ENCODE measurements at regions not wholly inside any gene's neighbourhood (a gene's known extent, or its start where the extent isn't known, plus 50 kb on each side); places are given as distances from the start of the nearest gene placed in this dataset.

DNA sequence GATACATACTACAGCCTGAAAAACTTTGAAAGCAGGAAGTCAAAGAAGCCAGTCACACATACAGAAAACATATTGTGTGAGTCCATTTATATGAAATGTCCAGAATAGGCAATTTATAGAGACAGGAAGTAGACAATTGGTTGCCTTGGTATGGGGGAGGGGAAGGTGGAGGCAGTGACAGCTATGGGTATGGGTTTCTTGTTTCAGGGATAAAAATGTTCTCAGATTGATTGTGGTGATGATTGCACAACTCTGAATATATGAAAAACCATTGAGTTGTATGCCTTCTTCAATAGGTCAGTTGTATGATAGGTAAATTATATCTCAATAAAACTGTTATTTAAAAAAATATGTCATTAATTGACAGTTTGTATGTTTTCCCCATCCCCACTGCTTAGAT, 137.6 kb downstream of the SNX19 start:
- Histone ChIP-seq H3K4me3 (no peak overlapping the region), H3K27me3 (no peaks in the 10 kb centered on the region), H3K4me1 (peaks cover 12% of the 10 kb centered on the region), H3K9me3 (no peaks in the 10 kb centered on the region), H3K27ac (no peak overlapping the region), H3K36me3 (ENCODE audit: low read depth, missing control alignments) (no peaks in the 10 kb centered on the region)
- TF ChIP-seq, protein P1, sequence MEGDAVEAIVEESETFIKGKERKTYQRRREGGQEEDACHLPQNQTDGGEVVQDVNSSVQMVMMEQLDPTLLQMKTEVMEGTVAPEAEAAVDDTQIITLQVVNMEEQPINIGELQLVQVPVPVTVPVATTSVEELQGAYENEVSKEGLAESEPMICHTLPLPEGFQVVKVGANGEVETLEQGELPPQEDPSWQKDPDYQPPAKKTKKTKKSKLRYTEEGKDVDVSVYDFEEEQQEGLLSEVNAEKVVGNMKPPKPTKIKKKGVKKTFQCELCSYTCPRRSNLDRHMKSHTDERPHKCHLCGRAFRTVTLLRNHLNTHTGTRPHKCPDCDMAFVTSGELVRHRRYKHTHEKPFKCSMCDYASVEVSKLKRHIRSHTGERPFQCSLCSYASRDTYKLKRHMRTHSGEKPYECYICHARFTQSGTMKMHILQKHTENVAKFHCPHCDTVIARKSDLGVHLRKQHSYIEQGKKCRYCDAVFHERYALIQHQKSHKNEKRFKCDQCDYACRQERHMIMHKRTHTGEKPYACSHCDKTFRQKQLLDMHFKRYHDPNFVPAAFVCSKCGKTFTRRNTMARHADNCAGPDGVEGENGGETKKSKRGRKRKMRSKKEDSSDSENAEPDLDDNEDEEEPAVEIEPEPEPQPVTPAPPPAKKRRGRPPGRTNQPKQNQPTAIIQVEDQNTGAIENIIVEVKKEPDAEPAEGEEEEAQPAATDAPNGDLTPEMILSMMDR (IDR thresholded peaks at IDR 0.05), result no peak
- no peak for TF ChIP-seq POLR2A (IDR thresholded peaks at IDR 0.05)
- intact Hi-C loops (cut with DNase I; ENCODE audit: low total_unique reads), result no loop called here
- no peak for DNase-seq

DNA sequence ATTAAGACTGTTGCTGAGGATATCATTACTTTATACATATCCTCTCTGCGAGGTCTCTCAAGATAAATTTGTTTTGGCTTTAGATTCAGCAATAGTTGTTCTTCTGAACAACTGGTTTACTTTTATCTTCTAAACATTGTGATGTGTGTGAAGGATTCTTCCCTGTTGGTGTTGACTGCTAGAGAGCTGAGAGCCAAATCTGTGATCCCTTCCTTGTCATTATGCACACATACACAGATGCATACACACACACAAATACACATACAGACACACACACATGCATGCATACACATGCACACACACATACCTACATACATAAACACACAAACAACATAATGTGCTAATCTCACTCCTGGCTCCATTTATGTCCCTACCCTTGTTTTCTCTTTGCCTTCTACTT, 137.0 kb downstream of the SNX19 start:
- intact Hi-C loops (cut with DNase I; ENCODE audit: low total_unique reads), result no loop called here

DNA sequence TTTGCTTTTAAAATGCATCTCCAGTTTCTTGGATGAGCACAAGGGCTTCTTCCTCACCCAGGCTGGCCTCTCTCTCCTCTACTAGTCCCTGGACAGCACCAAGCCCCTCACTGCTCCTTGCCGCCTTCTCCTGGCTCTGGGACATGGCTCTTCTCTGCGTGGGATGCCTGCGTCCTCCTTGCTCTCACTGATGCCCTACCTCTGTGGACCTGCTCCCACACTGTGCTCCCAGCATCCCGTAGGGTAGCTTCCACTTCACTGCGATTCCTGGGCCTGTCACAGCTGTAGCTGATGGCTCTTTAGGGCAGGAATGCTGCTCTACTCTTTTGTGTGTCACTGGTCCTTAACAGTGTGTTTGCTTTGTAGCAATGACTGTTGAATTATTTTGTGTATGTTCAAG, 136.3 kb downstream of the SNX19 start:
- intact Hi-C loops (cut with DNase I; ENCODE audit: low total_unique reads), result no loop called here
- TF ChIP-seq, protein P1 (IDR thresholded peaks at IDR 0.05), result no peak
- TF ChIP-seq POLR2A (IDR thresholded peaks at IDR 0.05), result no peak
- H3K27me3 ChIP-seq, result no peaks in the 10 kb centered on the region
- H3K4me3 ChIP-seq, result no peak overlapping the region
- peaks cover 12% of the 10 kb centered on the region for H3K4me1 ChIP-seq
- WGBS, 2 donors, result 77 to 79% methylated on average over 5 of the region's 5 CpGs
- H3K36me3 ChIP-seq (ENCODE audit: low read depth, missing control alignments), result no peaks in the 10 kb centered on the region
- no peak overlapping the region for H3K27ac ChIP-seq
- no peaks in the 10 kb centered on the region for H3K9me3 ChIP-seq
- no peak for DNase-seq

More for the DNA sequence above, 137.0 kb downstream of the SNX19 start:
- TF ChIP-seq, protein P1 (IDR thresholded peaks at IDR 0.05), result no peak
- TF ChIP-seq POLR2A (IDR thresholded peaks at IDR 0.05), result no peak
- Histone ChIP-seq H3K9me3 (no peaks in the 10 kb centered on the region), H3K4me3 (no peak overlapping the region), H3K27me3 (no peaks in the 10 kb centered on the region), H3K27ac (no peak overlapping the region), H3K36me3 (ENCODE audit: low read depth, missing control alignments) (no peaks in the 10 kb centered on the region), H3K4me1 (peaks cover 12% of the 10 kb centered on the region)
- DNase-seq, result no peak
- 91 to 93% methylated on average over 1 of the region's 1 CpG for WGBS, 2 donors

DNA sequence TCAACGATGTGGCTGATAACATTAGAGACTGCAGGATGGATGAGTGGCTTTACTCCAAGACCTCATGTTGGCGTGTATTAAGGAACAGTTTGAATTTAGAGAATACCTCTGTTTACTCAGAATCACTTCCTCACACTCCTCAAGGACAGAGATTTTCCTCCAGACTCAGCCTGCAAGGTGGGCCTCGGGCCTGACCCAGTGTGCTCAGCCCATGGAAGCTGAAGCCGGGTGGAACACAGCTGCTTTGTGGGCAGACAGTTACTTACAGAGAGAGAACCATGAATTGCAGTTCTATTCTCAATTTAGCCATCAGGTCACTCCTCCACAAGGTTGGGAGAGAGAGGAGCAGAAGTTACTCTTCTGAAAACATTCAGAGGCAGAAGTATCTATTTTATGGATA, 135.8 kb downstream of the SNX19 start:
- intact Hi-C loops (cut with DNase I; ENCODE audit: low total_unique reads), result no loop called here
- no peaks in the 10 kb centered on the region for H3K27me3 ChIP-seq
- no peak overlapping the region for H3K27ac ChIP-seq
- no peak overlapping the region for H3K4me3 ChIP-seq
- DNase-seq, result no peak
- H3K36me3 ChIP-seq (ENCODE audit: low read depth, missing control alignments), result no peaks in the 10 kb centered on the region
- H3K9me3 ChIP-seq, result no peaks in the 10 kb centered on the region
- WGBS, 2 donors, result 48 to 66% methylated on average over 4 of the region's 4 CpGs
- TF ChIP-seq, protein P1 (IDR thresholded peaks at IDR 0.05), result no peak
- TF ChIP-seq POLR2A (IDR thresholded peaks at IDR 0.05), result no peak
- peaks cover 12% of the 10 kb centered on the region for H3K4me1 ChIP-seq

DNA sequence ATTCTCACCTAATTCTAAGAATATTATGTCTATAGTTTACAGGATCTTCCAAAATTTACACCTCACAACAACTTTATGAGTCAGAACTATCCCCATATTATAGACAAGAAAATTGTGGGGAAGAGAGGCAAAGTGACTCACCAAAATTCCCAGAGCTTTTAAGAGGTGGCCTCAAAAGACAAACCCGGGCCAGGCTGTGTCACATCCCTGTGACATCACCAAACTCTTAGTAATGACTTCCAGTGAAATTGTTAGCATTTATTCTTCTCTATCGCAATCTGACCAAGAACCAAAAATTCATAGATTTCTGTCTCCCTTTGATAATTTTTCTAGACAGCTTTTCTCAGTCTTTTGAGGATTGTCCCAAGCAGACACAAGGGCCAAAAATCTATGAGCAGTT, 134.3 kb downstream of the SNX19 start:
- Histone ChIP-seq H3K4me1 (peaks cover 12% of the 10 kb centered on the region), H3K9me3 (no peaks in the 10 kb centered on the region), H3K4me3 (no peak overlapping the region), H3K27ac (no peak overlapping the region), H3K36me3 (ENCODE audit: low read depth, missing control alignments) (no peaks in the 10 kb centered on the region), H3K27me3 (no peaks in the 10 kb centered on the region)
- DNase-seq, result no peak
- TF ChIP-seq, protein P1 (IDR thresholded peaks at IDR 0.05), result no peak
- TF ChIP-seq POLR2A (IDR thresholded peaks at IDR 0.05), result no peak
- 71 to 73% methylated on average over 2 of the region's 2 CpGs for WGBS, 2 donors
- intact Hi-C loops (cut with DNase I; ENCODE audit: low total_unique reads), result no loop called here
